T-helper 17 cell (primary cell): ENCODE measurements at regions not wholly inside any gene's neighbourhood (a gene's known extent, or its start where the extent isn't known, plus 50 kb on each side); places are given as distances from the start of the nearest gene placed in this dataset.

Source experiments
- ATAC-seq: fragments of 150-1000 bp; cut with Tn5 transposase; 2 replicates; pipeline ENCODE4 v1.10.0; 2021; ENCODE audit warnings: mild to moderate bottlenecking, moderate library complexity
- DNase-seq, 3 donors: peaks; one replicate each; pipeline versions ENCODE4 v3.0.0 to v3.0.0-alpha.2; 2020 to 2021
- H3K9me3 ChIP-seq: one replicate; pipeline ENCODE4 v1.7.0; 2013; ENCODE audit warnings: low read length, mild to moderate bottlenecking; ENCODE audit not compliant: control insufficient read depth, poor library complexity, severe bottlenecking
- H3K27ac Mint-ChIP-seq: one replicate; pipeline ENCODE4 v1.8.0; 2022; ENCODE audit warnings: mild to moderate bottlenecking, moderate library complexity, mixed read lengths
- H3K27me3 Mint-ChIP-seq: one replicate; pipeline ENCODE4 v1.8.0; 2022; ENCODE audit warnings: mixed read lengths
- H3K36me3 Mint-ChIP-seq: one replicate; pipeline ENCODE4 v1.8.0; 2022; ENCODE audit warnings: low read depth, mixed read lengths
- H3K4me1 Mint-ChIP-seq: one replicate; pipeline ENCODE4 v1.8.0; 2022; ENCODE audit warnings: mild to moderate bottlenecking, mixed read lengths
- H3K4me3 Mint-ChIP-seq: one replicate; pipeline ENCODE4 v1.8.0; 2022; ENCODE audit warnings: mild to moderate bottlenecking, moderate library complexity, mixed read lengths

DNA sequence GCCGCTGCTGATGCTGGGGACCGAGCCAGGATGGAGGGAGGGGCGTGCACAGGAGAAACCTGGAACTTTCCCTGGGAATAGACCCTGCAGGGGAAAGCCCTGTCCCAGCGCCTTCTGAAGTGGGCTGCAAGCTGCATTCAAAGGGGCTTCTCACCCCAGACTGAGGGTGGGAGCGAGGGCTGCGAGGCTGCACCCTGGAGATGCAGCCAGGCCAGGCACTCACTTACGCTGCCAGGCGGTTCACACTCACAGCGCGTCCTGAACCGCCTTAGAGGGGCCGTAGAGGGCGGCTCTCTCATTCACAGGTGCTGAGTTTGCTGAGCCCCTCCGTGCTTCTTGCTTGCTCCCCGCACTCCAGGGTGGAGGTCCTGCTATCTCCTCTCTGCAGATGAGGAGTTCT, 208.5 kb upstream of the C14orf180 start:
- Mint-ChIP-seq H3K27me3 (no peaks in the 10 kb centered on the region), H3K27ac (no peak overlapping the region), H3K4me3 (no peak overlapping the region), H3K4me1 (peaks cover 8% of the 10 kb centered on the region), H3K36me3 (no peaks in the 10 kb centered on the region)
- ATAC-seq (no peak), DNase-seq (no peak)
- H3K9me3 ChIP-seq = no peaks in the 10 kb centered on the region

DNA sequence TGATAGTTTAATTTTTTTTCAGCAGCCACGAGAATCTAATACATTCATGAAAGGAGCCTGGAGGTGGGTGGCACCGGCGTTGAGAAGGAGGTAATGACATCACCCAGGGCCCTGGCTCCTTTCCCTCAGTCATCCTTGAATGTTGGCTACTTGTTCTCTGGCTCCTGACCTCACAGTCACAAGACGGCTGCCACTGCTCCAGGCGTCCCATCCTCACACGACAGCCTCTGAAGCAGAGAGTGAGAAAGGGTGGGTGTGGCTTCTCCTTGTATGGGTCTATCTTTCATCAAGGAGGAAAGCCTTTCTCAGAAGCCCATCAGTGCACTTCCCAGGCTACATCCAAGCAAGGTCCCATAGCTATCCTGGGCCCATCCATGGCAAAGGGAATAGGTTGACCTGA, 207.6 kb upstream of the C14orf180 start:
- Mint-ChIP-seq H3K4me3 (no peak overlapping the region), H3K27me3 (no peaks in the 10 kb centered on the region), H3K4me1 (peaks cover 8% of the 10 kb centered on the region), H3K36me3 (no peaks in the 10 kb centered on the region), H3K27ac (no peak overlapping the region)
- no peak for ATAC-seq
- no peaks in the 10 kb centered on the region for H3K9me3 ChIP-seq
- no peak for DNase-seq

DNA sequence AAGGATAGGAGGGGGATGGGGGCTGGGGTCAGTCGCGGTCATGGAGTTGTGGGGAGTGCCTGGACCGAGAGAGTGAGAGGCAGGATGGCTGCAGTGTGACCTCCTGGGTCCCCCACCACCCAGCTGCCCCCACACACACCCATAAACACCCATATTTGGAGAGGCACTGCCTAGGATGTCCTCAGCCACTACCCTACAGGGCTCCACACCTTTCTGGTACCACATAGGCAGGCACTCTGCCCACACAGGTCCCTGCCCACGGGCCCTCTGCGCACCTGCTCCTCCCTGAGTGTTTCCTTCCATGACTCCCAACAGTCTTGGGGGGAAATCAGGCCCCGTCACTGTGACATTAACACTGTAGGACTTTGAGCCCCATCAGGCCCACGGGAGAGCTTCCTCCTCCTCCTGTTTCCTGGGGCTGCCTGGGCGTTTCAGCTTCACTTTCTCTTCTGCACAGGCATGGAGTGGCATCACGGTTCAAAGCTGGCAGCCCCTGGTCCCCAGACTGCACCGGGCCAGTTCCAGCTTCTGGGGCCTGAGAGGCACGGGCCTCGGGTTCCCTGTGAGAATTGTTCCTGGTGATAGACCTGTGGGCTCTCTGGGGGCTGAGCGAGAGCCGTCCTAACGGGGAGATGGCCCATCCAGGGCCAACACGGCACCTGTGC, 207.0 kb upstream of the C14orf180 start:
- Mint-ChIP-seq H3K27me3 (peaks cover 2% of the 10 kb centered on the region), H3K4me1 (peaks cover 10% of the 10 kb centered on the region), H3K27ac (no peak overlapping the region), H3K4me3 (peak overlapping the region; percentile 21), H3K36me3 (no peaks in the 10 kb centered on the region)
- no peaks in the 10 kb centered on the region for H3K9me3 ChIP-seq
- DNase-seq = no peak
- ATAC-seq = no peak

DNA sequence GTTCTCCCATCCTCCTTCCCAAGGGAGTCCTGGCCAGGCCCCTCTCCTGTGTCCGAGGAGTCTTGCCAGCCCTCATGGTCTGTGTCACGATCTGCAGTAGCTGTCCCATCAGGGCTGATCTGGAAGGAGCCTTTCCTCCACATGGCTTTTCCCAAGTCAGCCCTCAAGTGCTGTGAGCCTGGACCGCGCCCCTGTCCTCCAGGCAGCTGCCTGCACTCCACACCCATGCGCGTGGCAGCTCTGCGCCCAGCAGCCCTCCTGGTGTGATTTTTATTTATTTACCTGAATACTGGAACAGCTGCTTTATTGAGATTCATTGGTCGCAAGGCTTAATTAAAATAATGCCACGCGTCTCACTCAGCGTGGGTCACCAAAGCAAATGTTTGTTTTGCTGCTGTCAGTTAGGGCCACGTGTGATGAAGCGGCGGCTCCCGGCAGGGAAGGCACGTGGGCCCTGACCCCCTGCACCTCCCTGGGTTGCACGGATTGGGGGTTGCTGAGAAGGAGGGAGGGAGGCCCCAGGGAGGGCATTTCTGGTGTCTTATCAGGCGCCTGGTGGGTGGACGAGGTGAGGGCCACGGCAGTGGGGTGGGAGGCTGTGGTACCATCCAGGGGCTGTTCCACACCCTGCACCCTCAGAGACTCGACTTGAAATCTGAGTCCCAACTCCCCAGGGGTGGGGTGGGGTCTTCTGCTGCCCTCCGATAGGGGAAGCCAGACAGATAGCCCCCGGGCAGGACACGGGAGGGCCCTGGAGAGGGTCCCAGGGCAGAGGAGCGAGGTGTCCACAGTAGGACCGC, 206.3 kb upstream of the C14orf180 start:
- H3K9me3 ChIP-seq = no peaks in the 10 kb centered on the region
- Mint-ChIP-seq H3K36me3 (no peaks in the 10 kb centered on the region), H3K27me3 (peaks cover 9% of the 10 kb centered on the region), H3K27ac (peak overlapping the region; percentile 9), H3K4me1 (peaks cover 12% of the 10 kb centered on the region), H3K4me3 (no peak overlapping the region)
- DNase-seq (no peak), ATAC-seq (no peak)

DNA sequence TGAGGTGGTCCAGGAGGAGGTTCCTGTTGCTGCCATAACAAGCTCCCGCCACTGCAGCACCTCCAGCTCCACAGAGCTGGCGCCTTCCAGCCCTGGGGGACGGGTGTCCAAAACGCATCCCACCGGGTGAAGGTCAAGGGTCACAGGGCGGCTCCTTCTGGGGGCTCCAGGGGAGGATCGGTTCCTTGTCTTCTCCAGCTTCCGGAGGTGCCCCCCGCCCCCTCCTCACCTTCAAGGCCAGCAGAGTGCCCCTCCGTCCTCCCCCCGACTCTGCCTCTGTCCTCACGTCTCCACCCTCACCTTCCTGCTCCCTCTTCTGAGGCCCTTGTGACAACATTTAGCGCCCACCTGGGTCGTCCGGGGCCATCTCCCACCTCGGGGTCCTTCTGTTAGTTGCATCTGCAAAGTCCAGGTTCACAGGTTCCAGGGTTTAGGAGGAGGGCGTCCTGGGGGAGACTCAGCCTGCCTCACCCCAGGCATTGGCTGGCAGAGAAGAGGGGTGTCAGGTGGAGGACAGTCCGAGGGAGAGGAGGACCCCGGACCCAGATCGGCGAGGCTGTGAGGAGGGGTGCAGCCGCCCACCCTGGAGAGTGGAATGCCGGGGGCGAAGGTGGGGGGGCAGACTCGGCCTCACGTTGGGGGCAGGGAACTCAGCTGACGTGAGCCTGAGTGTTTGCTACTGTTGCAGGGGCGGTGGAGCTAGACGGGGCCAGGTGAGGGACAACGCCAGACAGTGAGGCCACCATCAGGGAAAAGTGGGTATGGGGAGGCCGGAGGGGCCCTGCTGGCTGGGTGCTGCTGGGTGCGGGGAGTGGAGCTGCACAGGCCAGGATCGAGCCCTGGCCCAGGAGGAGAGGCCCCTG, 205.5 kb upstream of the C14orf180 start:
- Mint-ChIP-seq H3K27me3 (peaks cover 13% of the 10 kb centered on the region), H3K36me3 (peaks cover 3% of the 10 kb centered on the region), H3K27ac (no peak overlapping the region), H3K4me1 (peaks cover 14% of the 10 kb centered on the region), H3K4me3 (no peak overlapping the region)
- no peaks in the 10 kb centered on the region for H3K9me3 ChIP-seq
- ATAC-seq (no peak), DNase-seq (no peak)

DNA sequence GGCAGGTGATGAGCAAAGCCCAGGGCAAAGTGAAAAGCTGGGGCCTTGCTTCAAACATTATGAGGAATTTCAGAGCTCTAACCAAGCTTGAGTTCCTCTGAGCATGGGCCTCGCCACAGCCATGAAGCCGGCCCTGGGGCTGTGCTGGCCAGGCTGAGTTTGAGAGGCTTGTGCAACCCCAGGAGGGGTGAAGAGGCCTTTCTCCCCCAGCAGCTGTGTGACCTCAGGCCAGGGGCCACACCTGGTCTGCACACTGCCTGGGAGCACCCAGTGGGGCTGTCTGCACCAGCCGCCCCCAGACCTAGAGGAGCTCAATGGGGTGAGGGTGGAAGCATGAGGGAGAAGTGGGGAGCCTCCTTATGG, 204.9 kb upstream of the C14orf180 start:
- peaks cover 3% of the 10 kb centered on the region for H3K36me3 Mint-ChIP-seq
- peaks cover 13% of the 10 kb centered on the region for H3K27me3 Mint-ChIP-seq
- no peak overlapping the region for H3K4me3 Mint-ChIP-seq
- ATAC-seq = no peak
- H3K9me3 ChIP-seq = no peaks in the 10 kb centered on the region
- DNase-seq = no peak
- no peak overlapping the region for H3K27ac Mint-ChIP-seq
- H3K4me1 Mint-ChIP-seq = peaks cover 14% of the 10 kb centered on the region

DNA sequence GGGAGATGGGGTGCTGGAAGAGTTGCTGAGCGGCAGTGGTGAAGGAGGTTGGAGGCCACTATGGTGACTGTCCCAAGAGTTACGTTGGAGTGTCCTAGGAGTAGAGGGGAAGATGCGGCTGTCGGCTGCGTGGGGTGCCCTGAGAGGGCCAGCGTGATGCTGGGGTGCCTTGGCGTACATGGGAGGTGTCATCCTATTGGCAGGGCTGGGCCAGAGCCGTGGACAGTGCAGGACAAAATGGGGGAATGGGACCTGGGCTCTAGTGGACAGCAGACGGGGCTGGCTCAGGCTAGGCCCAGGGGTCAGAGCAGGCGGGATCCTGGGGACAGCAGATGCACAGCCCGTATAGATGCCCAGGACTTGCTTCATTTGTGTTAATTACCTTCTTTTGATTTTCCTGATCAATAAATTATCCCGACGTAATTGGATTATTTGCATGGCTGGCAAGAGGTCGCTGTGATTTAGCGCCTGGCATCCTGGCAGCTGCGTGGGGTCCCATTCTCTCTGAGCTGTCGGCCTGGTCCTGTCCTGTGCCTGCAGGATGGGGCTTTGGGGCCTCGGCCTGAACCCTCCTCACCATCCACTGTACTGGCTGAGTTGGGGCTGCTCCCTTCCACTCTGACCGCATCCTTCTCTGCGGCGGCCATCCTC, 203.9 kb upstream of the C14orf180 start:
- peaks cover 13% of the 10 kb centered on the region for H3K27me3 Mint-ChIP-seq
- H3K4me1 Mint-ChIP-seq = peaks cover 9% of the 10 kb centered on the region
- no peaks in the 10 kb centered on the region for H3K9me3 ChIP-seq
- H3K27ac Mint-ChIP-seq = no peak overlapping the region
- H3K36me3 Mint-ChIP-seq = peaks cover 3% of the 10 kb centered on the region
- ATAC-seq (no peak), DNase-seq (no peak)
- H3K4me3 Mint-ChIP-seq = no peak overlapping the region

DNA sequence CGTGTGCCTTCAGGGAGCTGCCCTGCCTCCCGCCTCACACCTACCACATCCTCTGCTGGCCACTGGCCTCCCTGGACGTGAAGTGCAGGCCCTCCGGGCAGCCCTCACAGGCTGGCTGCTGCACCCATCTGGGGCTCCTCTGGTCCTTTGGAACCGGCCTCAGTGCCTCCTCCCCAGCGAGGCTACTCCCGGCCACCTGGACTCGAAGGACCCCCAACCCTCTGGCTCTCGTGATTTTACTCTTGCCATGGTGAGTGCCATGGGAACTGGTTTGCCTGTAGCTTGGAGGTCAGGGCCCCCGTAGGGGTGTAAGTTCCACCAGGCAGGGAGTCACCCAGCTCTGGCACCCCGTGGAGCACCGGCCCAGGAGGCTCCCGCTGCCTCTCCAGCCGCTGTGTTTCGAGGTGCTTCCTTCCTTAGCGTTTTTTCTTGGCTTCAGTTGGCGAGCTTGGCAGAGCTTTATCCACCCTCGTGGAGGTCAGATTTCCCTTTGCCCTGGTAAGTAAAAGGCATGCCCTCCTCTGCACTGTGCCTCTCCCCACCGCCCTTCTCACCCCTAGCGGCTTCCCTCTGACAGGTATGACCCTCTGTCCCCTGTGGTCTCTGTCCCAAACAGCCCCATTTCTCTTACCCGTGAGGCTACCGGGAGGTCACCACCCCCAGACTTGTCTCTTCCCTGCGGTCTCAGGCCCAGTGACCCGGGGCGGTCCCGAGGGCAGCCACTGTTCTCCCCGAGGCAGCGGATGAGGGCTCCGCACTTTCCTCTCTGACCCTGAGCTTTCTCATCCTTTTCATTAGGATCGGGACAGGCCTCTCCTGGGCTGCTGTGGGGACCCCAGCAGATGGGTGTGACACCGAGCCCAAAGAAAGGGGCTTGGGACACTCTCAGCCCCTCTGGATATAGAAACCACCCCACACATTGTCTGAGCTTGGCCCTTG, 203.1 kb upstream of the C14orf180 start:
- DNase-seq (no peak), ATAC-seq (no peak)
- no peak overlapping the region for H3K4me3 Mint-ChIP-seq
- H3K27ac Mint-ChIP-seq = no peak overlapping the region
- H3K36me3 Mint-ChIP-seq = peaks cover 6% of the 10 kb centered on the region
- H3K9me3 ChIP-seq = no peaks in the 10 kb centered on the region
- H3K4me1 Mint-ChIP-seq = peaks cover 9% of the 10 kb centered on the region
- H3K27me3 Mint-ChIP-seq = peaks cover 13% of the 10 kb centered on the region

DNA sequence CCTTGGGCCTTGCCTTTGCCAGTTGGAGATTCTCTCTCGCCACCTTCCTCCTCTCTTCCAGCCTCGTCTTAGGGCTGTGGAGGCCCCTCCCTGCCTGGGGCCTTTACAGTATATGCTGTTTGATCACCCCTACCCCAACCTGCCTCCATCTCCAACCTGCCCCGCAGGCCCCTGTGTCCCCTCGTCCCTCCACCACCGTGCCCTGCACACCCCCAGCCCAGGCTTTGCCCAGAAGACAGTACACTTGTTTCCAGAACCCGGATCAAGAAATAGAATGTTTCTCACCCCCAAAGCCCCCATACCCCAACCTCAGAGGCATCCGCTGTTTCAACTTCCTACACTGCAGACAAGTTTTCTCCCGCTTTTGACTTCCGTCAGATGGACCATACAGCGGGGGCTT, 202.3 kb upstream of the C14orf180 start:
- no peaks in the 10 kb centered on the region for H3K9me3 ChIP-seq
- Mint-ChIP-seq H3K36me3 (peaks cover 6% of the 10 kb centered on the region), H3K4me1 (peaks cover 9% of the 10 kb centered on the region), H3K27me3 (peaks cover 13% of the 10 kb centered on the region), H3K27ac (no peak overlapping the region), H3K4me3 (no peak overlapping the region)
- no peak for ATAC-seq
- no peak for DNase-seq

DNA sequence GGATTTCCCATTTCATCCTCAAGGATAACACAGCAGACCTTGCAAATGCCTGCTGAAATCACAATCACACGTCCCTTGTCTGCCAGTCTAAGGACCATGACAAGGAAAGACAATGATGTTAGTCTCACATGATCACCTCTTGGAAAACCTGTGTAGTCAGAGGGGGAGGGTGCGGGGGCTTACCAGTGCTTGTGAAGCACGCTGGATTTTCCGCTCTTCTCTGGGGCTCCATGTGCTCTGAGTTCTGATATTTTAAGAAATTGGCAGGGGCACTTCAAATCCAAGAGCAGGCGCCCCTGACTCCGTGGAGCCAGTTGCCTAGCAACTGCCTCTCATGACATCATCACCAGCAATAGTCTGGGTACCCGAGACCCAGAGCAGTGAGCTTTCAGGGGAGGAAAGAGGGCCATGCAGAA, 200.9 kb upstream of the C14orf180 start:
- peaks cover 6% of the 10 kb centered on the region for H3K36me3 Mint-ChIP-seq
- H3K4me3 Mint-ChIP-seq = no peak overlapping the region
- H3K27ac Mint-ChIP-seq = no peak overlapping the region
- H3K27me3 Mint-ChIP-seq = peaks cover 13% of the 10 kb centered on the region
- no peaks in the 10 kb centered on the region for H3K9me3 ChIP-seq
- peaks cover 6% of the 10 kb centered on the region for H3K4me1 Mint-ChIP-seq
- no peak for ATAC-seq
- no peak for DNase-seq

DNA sequence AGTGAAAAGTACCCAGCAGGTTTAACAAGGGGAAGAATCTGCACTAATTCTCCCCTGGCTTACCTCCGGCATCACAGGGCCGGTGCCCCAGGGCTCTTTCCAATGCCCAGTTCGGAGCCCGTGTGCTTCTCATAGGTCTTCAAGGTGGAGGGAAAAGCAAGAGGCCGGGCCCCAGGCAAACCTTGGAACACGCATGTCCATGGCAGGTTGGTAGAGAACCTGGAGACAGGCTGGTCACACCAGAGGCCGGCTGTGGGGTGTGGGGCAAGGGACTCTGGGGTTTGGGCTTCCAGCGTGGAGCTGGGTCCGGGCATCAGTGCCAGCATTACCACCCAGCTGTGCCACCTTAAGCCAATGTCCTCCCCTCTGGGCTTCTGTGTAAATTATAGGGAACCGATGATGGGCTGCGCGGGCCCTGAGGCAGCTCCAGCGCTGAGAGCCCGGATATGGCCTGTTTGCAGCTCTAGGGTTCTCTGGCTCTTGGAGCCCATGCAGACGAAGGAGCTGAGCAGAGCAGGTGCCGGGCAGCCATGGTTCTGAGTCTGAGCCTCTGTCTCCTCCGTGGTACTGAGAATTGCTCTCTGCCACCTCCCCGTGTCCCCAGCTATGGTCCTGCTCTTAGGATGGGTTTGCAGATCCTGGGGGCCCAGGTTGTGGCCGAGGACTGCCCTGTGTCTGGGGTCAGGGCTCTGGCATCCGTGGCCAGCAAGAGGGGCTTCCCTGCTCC, 197.0 kb upstream of the C14orf180 start:
- Mint-ChIP-seq H3K27me3 (peaks cover 12% of the 10 kb centered on the region), H3K4me1 (peaks cover 9% of the 10 kb centered on the region), H3K36me3 (peaks cover 6% of the 10 kb centered on the region), H3K4me3 (no peak overlapping the region), H3K27ac (no peak overlapping the region)
- no peaks in the 10 kb centered on the region for H3K9me3 ChIP-seq
- no peak for DNase-seq
- no peak for ATAC-seq
